Middle frontal gyrus (tissue), 1 donor: ENCODE measurements at regions not wholly inside any gene's neighbourhood (a gene's known extent, or its start where the extent isn't known, plus 50 kb on each side); places are given as distances from the start of the nearest gene placed in this dataset.

Experiments used
- DNase-seq: peaks from one replicate; pipeline ENCODE4 v3.0.0-alpha.2; 2015; ENCODE audit warnings: low spot score; ENCODE audit errors: extremely low spot score

- no peak for DNase-seq
These were observed 50.3 kb downstream of the SHANK2 start for GRCh38 chr11:71201936-71202597.

GRCh38 chr11:71201231-71201630 is 51.1 kb downstream of the SHANK2 start:
- no peak for DNase-seq

GRCh38 chr11:71200761-71201160 is 51.6 kb downstream of the SHANK2 start:
- DNase-seq, result no peak

GRCh38 chr11:71200172-71200716 is 52.1 kb downstream of the SHANK2 start:
- DNase-seq, result no peak

- no peak for DNase-seq
These were observed 53.1 kb downstream of the SHANK2 start for GRCh38 chr11:71199226-71199820.

GRCh38 chr11:71198823-71199165 is 53.6 kb downstream of the SHANK2 start:
- no peak for DNase-seq

- DNase-seq, result no peak
These were observed 54.1 kb downstream of the SHANK2 start for GRCh38 chr11:71198141-71198822.

GRCh38 chr11:71197096-71197495 is 55.3 kb downstream of the SHANK2 start:
- DNase-seq, result no peak

GRCh38 chr11:71194710-71195109 is 57.7 kb downstream of the SHANK2 start:
- no peak for DNase-seq

GRCh38 chr11:71193431-71193830 is 58.9 kb downstream of the SHANK2 start:
- no peak for DNase-seq

- no peak for DNase-seq
These were observed 59.7 kb downstream of the SHANK2 start for GRCh38 chr11:71192629-71193028.

GRCh38 chr11:71191201-71191600 is 61.2 kb downstream of the SHANK2 start:
- no peak for DNase-seq

- DNase-seq, result no peak
These were observed 61.8 kb downstream of the SHANK2 start for GRCh38 chr11:71190551-71190950.

GRCh38 chr11:71189768-71190315 is 62.5 kb downstream of the SHANK2 start:
- no peak for DNase-seq

GRCh38 chr11:71188886-71189767 is 63.2 kb downstream of the SHANK2 start:
- no peak for DNase-seq

- DNase-seq, result no peak
These were observed 64.3 kb downstream of the SHANK2 start for GRCh38 chr11:71188073-71188472.

- DNase-seq, result no peak
These were observed 65.6 kb downstream of the SHANK2 start for GRCh38 chr11:71186806-71187205.

- DNase-seq, result no peak
These were observed 67.0 kb downstream of the SHANK2 start for GRCh38 chr11:71185411-71185810.

- no peak for DNase-seq
These were observed 67.8 kb downstream of the SHANK2 start for GRCh38 chr11:71184421-71185210.

GRCh38 chr11:71183878-71184277 is 68.5 kb downstream of the SHANK2 start:
- DNase-seq, result no peak
